NOMO-1 treated with dmso at 0.1 percent for 144 hours (cell line): ENCODE measurements at regions not wholly inside any gene's neighbourhood (a gene's known extent, or its start where the extent isn't known, plus 50 kb on each side); places are given as distances from the start of the nearest gene placed in this dataset.
"Not testable (repeated sequence)": the region's sequence is repeated elsewhere in the genome, so short reads cannot be mapped to it uniquely, and the experiment has no call there.

ENCODE experiments used
- DNase-seq: peaks from one replicate; lab custom pipeline; 2025; ENCODE audit not compliant: unreplicated experiment; lab: John Stamatoyannopoulos, UW

DNA sequence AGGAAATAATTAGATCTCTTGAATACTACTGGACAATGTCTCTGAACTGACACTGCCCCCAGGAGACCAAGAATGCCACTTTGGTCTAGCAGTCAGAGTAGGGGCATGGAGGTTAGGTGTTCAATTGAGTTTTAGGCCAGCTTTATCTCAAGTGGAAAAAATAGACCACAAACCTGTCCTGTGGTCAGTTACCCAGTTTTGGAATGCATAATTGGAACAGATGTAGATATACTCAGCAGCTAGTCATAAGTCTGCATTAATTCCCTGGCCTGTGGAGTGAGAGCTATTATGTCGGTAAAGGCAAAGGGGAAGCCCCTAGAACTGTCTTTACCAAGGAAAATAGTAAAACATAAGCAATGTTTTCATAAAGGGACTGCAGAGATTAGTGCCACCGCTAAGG is 587.7 kb downstream of the GLUD2 start:
- no peak for DNase-seq

DNA sequence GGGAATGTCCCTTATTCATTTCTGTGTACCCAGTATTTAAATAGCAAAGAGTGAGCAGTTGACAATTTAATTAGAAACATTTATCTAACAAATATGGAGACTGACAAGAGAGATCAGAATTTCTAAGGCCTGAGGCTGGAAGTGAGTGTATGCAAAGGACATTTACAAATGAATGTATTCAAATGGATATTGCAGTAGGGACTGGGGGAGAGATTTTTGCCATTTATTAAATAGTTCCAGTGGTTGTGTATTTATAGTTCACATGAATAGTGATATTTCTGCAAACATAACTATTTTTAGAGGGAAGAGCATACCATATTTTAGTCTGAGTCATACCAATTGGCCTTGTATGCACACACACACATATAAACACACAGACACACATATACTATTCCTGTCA is 592.4 kb downstream of the GLUD2 start:
- DNase-seq = no peak

GRCh38 chrX:121641560-121641959 is 594.1 kb downstream of the GLUD2 start:
- no peak for DNase-seq

DNA sequence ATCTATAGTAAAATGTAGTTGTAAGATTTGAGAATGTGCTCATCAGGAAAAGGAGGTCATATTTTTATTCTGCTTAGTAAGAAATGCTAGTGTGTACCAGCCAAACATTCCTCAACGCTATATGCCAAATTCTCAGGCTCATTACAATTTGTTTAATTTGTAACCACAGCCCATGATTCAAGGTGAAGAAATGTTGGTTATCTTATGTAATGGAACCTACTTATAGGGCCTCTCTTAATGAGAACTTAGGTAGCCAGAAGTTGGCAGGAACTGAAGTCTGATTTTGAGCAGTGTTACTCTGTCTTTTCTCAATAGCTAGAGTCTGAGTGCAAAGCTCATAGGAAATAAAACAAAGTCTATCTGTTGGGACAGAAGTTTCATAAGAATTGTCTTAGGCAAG is 595.0 kb downstream of the GLUD2 start:
- DNase-seq = no peak

DNA sequence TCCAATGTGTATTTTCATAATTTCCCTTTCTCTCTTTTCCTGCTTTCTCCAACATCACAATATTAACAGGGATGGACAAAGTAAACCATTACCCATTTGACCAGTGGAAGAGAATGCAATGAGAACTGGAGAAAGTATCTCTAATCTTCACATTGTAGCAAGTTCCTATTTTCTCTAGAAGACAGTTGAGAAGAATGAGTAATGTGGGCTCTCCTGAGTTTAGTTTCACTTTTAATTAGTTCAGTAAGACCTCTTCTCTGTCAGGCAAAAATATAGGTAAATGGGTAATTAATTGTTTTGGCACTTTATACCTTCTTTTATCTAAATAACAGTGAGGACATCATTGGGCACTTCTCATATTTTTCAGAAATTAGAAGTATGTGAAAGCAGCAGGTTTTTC is 602.0 kb downstream of the GLUD2 start:
- peak; percentile 14 for DNase-seq

- no peak for DNase-seq
Measured at GRCh38 chrX:121655276-121655675, 607.9 kb downstream of the GLUD2 start.

DNA sequence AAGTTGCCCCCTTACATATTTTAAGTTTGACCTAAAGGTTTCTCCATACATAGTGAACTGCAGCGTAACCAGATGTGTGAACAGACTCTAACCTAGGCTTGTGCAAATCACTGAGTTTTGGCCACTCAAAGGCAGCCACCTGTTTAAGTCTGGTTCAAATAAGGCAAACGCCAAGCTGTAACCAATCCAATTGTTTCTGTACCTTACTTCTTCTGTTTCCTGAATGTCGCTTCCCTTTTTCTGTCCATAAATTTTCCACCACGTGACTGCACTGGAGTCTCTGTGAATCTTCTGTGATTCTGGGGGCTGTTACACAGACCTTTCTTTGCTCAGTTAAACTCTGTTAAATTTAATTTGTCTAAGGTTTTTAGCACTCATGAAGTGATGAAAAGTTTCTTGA is 618.8 kb downstream of the GLUD2 start:
- DNase-seq = no peak

- DNase-seq = peak; percentile 74
Measured at GRCh38 chrX:121671649-121672048, 624.2 kb downstream of the GLUD2 start.

GRCh38 chrX:121709236-121709635 is 661.8 kb downstream of the GLUD2 start:
- not testable (repeated sequence) for DNase-seq

GRCh38 chrX:121733514-121733913 is 686.1 kb downstream of the GLUD2 start:
- DNase-seq = no peak

DNA sequence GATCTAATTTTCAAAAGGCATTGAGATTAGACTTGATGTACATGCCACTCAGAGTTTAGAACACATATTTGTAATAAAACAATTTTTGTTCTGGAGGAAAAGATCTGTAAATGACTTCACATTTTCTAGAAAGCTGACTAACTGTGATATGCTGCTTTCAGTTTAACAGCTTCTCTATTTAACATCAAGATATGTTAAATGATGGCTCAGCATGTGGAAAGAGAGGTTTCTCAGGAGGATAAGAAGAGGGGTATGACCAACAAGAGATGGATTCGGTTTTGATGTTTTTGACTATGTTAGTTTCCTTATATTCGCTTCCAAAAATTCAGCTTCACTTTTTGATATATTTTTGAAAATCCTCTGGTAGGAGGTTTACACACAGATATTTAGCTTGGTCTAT is 698.7 kb downstream of the GLUD2 start:
- no peak for DNase-seq

DNA sequence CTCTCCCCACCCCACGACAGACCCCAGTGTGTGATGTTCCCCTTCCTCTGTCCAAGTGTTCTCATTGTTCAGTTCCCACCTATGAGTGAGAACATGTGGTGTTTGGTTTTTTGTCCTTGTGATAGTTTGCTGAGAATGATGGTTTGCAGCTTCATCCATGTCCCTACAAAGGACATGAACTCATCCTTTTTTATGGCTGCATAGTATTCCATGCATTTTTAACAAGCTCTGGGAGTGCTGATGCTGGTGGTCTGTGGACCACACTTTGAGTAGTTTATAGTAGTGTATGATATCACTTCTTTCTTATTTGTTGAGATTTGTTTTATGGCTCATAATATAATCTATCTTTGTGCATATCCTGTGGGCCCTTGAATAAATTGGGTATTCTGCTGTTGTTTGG is 706.2 kb downstream of the GLUD2 start:
- not testable (repeated sequence) for DNase-seq

DNA sequence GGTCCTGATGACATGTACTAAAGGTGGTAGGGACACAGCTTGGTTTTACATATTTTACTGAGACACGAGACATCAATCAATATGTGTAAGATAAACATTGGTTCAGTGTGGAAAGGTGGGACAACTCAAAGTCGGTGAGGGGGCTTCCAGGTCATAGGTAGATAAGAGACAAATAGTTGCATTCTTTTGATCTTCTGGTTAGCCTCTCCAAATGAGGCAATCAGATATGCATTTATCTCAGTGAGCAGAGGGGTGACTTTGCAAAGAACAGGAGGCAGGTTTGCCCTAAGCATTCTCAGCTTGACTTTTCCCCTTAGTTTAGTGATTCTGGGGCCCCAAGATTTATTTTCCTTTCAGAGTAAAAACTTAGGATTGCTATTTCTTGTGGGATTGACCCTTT is 706.9 kb downstream of the GLUD2 start:
- DNase-seq = no peak

DNA sequence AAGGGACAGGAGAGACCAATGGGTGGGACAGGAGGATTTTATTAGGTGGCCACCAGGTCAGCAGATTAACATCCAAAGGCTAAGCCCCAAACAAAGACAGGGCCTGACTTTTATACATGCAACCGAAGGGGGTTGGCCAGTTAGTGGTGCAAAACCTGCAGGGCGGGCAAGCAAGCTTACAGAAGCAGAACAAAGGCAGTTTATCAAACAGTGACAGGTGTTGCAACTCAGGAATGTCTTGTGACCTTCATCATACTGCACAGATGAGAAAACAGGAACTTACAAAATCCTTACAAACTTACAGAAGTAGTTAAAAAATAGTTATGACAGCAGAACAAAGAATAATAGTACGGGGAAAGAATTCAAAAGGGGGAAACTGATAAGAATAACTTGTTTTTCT is 708.1 kb downstream of the GLUD2 start:
- peak; percentile 68 for DNase-seq

- no peak for DNase-seq
Measured at GRCh38 chrX:121761845-121762244, 714.4 kb downstream of the GLUD2 start.

DNA sequence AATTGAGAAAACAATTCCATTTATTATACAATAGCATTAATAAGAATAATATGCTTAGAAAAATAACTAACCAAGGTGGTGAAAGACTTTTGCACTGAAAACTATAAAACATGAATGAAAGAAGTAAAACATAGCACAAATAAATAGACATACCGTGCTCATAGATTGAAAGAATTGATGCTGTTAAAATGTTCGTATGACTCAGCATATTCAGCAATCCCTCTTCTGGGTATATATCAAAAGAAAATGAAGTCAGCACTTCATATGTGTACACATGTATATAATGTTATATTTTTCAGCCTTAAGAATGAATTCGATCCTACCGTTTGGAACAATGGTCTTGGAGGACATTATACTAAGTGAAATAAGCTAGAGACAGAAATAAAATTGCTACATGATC is 716.3 kb downstream of the GLUD2 start:
- DNase-seq = no peak

- not testable (repeated sequence) for DNase-seq
Measured at GRCh38 chrX:121768210-121768609, 720.8 kb downstream of the GLUD2 start.

DNA sequence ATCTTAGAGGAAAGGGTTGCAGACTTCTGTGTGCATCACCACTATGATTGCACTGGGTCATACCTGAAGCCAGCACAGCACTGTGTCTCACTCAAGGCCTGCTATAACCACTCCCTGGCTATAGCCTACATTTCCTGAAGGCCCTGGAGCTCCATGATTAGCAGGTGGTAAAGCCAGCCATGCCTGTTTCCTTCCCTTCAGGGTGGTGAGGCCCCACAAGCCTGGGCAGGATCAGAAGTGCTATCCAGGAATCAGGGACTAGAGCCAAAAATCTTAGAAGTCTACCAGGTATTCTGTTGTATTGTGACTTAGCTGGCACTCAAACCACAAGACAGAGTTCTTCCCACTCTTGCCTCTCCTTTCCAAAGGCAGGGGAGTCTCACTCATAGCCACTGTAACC is 734.6 kb downstream of the GLUD2 start:
- no peak for DNase-seq

DNA sequence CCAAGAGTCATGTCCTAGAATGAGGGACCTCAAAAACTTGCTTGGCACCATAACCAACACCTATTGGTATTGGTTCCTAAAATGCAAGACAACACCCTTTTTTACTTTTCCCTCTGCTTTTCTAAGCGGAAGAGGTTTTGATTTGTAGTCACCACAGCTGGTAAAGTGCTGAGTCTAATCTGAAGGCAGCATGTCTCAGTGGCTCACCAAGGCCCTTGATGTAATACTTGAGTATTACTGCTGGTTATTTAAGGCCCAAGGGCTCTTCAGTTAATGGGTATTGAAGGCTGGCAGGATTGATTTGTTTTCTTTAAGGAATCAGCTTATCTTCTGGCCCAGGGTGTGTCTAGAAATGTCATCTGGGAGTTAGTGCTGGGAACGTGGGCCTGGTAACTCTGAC is 735.1 kb downstream of the GLUD2 start:
- no peak for DNase-seq

DNA sequence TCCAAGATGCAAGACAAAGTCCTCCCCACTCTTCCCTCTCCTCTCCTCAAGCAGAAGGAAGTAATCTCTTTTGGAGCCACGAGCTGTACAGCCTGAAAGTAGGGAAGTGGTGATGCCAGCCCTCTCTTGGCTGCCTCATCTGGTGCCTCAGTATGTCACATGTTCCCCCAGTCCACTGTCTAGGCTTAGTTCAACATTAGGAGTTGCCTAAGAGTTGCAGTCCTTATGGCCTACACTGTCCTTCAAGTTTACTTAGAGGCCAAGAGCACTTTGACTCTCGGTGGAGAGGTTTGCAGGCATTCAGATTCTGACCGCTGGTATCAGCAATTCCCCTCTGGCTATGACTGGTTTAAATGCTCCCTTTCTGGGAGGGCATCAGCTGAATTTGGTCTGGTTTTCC is 735.6 kb downstream of the GLUD2 start:
- DNase-seq = no peak

GRCh38 chrX:121802881-121803412 is 755.5 kb downstream of the GLUD2 start:
- DNase-seq = no peak

- DNase-seq = no peak
Measured at GRCh38 chrX:121823406-121823805, 776.0 kb downstream of the GLUD2 start.

DNA sequence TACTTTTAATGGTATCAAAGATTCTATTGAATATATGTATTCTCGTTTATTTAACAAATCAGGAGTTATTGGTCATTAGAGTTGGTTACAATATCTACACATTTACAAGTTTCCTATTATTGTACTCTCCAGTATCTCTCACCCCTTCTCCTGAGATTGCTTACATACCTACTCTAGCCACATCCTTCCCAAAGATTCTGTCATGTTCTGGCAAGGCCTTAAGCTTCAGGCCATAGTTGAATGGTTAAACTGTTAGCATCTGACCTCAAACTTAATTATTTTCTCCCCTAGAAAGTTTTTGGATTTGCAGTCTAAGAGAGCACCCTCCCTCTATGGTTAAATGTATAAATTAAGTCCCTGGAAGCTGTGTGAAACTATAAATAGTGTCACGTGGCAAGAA is 784.2 kb downstream of the GLUD2 start:
- DNase-seq = no peak

DNA sequence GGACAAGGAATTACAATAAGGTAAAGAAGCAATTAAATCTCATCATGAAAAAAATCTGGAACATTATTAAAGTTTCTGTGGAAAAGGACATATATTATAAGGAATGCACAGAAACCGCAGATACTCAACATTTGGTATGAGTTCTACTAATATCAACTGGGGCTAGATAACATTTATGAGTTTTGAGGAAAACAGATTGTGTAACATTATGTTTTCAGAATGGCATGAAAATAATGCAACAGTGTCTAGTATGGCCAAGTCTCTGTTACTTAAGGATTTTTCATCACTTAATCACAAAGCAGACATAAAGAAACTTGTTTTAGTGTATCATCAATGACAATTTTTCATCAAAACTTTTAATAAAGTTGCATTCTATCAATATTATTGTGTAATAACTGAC is 785.0 kb downstream of the GLUD2 start:
- no peak for DNase-seq
